Stimulated activated CD4-positive, alpha-beta T cell treated with anti-CD3 and anti-CD28 coated beads, Interleukin-15, amount 100 ng/mL, for 48 hours (primary cell): ENCODE measurements at regions not wholly inside any gene's neighbourhood (a gene's known extent, or its start where the extent isn't known, plus 50 kb on each side); places are given as distances from the start of the nearest gene placed in this dataset.

Experiments
- DNase-seq, 2 donors: peaks; one replicate each; pipeline ENCODE4 v3.0.0-alpha.2; 2020; ENCODE audit warnings: low read depth in 2 of 2

GRCh38 chr4:130329036-130329435 is 1233.1 kb downstream of the C4orf33 start:
- DNase-seq = no peak

GRCh38 chr4:130333241-130333759 is 1237.3 kb downstream of the C4orf33 start:
- no peak for DNase-seq

DNA sequence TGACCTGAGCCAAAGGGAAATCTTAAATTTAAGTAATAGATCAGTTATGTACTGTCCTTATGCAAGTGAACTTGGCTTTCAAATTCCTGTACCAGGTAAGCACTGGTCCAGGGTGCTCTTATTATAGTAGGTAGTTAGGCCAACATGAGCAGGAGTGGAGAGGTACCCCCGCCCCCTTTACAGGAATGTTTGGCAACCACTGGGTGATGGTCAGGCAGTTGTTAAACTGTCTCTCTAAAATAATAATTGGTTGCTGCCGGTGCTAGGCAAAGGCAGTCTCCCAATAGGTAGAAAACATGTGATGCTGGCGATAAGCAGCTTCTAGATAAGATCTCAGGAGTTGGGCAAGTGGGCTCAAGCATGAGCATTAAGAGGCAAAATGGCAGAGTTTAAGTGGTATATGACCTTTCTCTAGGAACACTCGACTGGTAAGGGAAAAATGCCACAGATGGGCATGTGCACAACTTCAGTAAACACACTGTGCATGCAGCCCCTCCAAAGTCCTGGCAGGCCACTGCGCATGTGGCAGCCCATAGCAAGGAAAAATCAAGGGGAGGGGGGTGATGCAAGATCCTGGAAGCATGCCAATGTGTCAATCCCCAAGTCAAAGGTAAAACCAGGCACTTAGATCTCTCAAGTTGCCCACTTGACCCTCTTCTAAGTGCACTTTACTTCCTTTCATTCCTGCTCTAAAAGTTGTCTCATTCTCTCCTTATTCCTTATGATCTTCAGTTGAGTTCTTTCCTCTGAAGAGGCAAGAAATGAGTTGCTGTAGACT is 1239.7 kb downstream of the C4orf33 start:
- DNase-seq = no peak

DNA sequence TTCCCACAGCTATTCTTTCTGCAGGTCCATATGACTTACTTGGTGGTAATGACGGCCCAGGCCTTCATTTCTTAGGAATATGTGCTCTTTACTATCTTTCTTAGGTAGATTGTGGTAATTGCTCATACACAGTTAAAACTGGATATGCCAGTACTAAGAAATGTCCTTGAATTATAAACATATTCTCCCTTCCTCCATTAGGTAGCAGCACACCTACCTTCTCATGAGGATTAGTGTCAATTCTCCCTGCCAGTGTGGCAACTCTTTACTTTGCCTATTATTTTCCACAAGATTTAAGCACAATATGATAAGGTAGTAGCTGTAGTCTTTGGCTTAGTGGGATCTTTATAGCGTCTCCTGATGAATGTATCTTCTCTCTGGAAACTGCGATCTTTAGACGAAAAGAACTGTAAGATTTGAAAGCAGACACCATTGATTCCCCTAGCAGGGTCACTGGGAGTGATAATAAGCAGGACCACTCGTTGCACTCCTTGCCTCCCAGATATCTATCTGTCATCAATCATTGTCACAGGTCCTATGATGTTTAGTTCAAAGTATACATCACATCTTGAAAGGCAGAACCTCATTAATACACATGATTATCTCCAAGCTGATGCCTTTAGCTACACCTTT is 1240.7 kb downstream of the C4orf33 start:
- DNase-seq = no peak

DNA sequence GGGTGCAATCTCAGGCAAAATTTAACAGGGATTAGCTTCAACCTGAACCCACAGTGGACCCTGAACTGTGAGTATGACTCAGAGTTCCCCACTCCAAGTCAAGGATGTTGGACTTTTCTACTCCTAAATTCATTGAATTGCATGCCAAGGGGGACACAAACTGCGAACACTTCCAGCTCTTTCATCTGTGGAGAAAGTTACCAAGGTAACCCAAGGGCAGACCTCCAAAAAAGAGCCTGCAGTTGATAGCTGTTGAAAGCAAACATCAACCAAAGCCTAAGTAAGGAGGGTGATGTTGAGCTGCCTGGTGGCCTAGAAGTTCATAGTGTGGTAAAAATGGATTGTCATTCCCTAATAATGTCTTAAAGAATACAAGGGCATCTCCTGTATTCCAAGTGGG is 1242.9 kb downstream of the C4orf33 start:
- no peak for DNase-seq

GRCh38 chr4:130349745-130350144 is 1253.8 kb downstream of the C4orf33 start:
- DNase-seq = no peak

- no peak for DNase-seq
Measured at GRCh38 chr4:130356873-130357272, 1260.9 kb downstream of the C4orf33 start.

- DNase-seq = no peak
Measured at GRCh38 chr4:130359542-130359941, 1263.6 kb downstream of the C4orf33 start.

GRCh38 chr4:130361616-130362015 is 1265.7 kb downstream of the C4orf33 start:
- DNase-seq = no peak

DNA sequence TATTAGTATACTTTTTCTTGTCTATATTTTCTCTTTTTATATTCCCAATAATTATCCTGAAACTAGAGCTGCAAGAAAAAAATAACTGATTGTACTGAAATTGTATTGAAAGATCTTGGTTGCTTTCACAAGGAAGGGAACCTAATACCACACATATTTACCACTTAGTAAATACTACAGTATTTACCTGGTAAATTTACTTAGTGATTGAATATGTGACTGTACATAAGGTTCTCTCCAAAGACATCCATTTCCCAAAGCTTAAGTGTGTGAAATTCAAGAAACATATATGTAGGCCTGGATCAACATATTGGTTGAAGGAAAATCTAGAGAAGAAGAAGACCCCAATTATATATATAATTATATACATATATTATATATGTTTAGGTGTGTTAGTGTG is 1272.7 kb downstream of the C4orf33 start:
- DNase-seq = no peak

- DNase-seq = no peak
Measured at GRCh38 chr4:130393231-130393630, 1297.3 kb downstream of the C4orf33 start.

DNA sequence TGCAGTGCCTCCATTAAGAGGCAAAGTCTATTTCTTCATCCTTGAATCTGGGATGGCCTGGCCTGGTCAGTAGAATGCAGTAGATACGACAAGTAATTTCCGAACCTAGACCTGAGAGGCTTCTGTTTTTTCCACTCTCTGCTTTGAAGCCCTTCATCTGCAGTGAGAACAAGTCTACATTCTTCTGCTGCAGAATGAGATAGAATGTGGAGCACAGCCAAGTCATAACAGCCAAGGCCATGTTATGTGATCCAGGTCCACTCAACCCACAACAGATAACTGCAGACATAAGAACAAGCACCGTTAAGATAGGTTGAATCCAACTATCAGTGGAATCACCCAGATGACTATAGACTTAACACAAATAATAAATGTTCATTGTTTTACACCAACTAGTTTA is 1297.7 kb downstream of the C4orf33 start:
- DNase-seq = no peak

- DNase-seq = no peak
Measured at GRCh38 chr4:130395871-130396270, 1299.9 kb downstream of the C4orf33 start.

GRCh38 chr4:130403221-130403620 is 1307.3 kb downstream of the C4orf33 start:
- no peak for DNase-seq

GRCh38 chr4:130416228-130416627 is 1320.3 kb downstream of the C4orf33 start:
- no peak for DNase-seq

- no peak for DNase-seq
Measured at GRCh38 chr4:130419211-130419975, 1323.4 kb downstream of the C4orf33 start.

- no peak for DNase-seq
Measured at GRCh38 chr4:130422261-130422660, 1326.3 kb downstream of the C4orf33 start.

DNA sequence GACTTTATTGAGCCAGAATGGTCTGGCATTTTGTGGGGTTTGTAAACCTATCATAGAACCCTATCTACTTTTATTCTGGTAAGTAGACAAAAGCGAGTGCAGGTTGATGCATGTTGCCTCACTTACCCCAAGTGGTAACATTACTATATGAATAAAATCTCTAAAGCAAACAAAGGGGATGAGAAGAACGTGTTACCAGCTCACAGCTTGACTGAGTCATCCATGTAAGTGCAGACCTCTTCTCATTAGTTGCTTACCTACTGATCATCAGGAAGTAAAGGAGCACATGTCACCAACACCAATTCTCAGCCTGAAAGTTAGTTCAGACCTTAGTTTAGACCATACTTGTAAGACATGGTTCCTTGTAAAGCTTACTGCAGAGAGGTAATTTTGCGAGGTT is 1328.3 kb downstream of the C4orf33 start:
- DNase-seq = no peak

GRCh38 chr4:130432289-130432688 is 1336.3 kb downstream of the C4orf33 start:
- DNase-seq = no peak

- no peak for DNase-seq
Measured at GRCh38 chr4:130449741-130450140, 1353.8 kb downstream of the C4orf33 start.

- no peak for DNase-seq
Measured at GRCh38 chr4:130468340-130468739, 1372.4 kb downstream of the C4orf33 start.

DNA sequence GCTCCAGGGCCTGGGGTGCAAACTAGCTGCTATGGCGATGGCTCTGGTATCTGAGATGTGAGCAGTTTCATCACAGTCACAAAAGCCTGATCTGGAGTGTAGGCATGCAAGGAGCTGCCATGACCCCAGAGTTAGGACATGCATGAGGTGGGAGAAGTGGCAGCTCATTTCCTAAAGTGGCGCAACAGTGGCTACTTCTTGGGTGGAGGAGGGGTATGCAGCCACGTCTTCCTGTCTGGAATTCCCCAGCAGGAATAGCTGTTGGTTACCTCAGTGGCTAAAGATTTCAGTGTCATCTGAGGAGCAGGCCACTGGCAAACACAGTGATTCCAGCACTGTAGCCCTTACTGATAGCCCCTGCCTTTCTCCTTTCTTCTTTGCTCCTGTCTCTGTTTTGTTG is 1382.5 kb downstream of the C4orf33 start:
- no peak for DNase-seq

DNA sequence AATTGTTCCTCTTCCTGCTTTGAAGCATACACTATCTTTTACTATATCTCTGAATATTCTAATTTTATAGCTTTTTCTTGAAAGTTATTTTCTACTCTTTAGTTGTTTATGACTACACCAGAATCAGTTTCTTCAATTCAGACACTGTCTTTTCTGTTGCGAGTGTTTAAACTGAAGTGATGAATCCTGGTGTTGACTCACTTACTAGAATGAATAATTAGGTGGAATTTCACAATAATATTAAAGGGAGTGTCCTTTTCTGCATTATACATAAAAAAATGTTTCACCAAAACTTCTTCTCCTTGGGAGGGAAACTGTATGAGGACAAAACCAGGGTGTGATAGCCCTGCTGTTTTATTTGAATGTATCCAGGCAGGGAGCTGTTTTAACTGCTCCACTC is 1383.1 kb downstream of the C4orf33 start:
- no peak for DNase-seq
